NCI-H2081 treated with DMSO at 0.1 percent for 48 hours (cell line): ENCODE measurements at regions not wholly inside any gene's neighbourhood (a gene's known extent, or its start where the extent isn't known, plus 50 kb on each side); places are given as distances from the start of the nearest gene placed in this dataset.
"Not testable (repeated sequence)": the region's sequence is repeated elsewhere in the genome, so short reads cannot be mapped to it uniquely, and the experiment has no call there.

Source experiments
- DNase-seq: peaks from one replicate; lab custom pipeline; 2025; lab: John Stamatoyannopoulos, UW

- no peak for DNase-seq
Measured at GRCh38 chr12:24668563-24668962, 280.3 kb downstream of the BCAT1 start.

- no peak for DNase-seq
Measured at GRCh38 chr12:24664161-24664880, 284.6 kb downstream of the BCAT1 start.

- no peak for DNase-seq
Measured at GRCh38 chr12:24661657-24662096, 287.2 kb downstream of the BCAT1 start.

GRCh38 chr12:24659016-24659415 lies 289.9 kb downstream of the BCAT1 start:
- no peak for DNase-seq

- not testable (repeated sequence) for DNase-seq
Measured at GRCh38 chr12:24654344-24654743, 294.6 kb downstream of the BCAT1 start.

GRCh38 chr12:24649634-24650033 lies 299.3 kb downstream of the BCAT1 start:
- DNase-seq: no peak

- no peak for DNase-seq
Measured at GRCh38 chr12:24649209-24649608, 299.7 kb downstream of the BCAT1 start.

GRCh38 chr12:24645254-24645653 lies 303.6 kb downstream of the BCAT1 start:
- no peak for DNase-seq

GRCh38 chr12:24643120-24644119 lies 305.5 kb downstream of the BCAT1 start:
- no peak for DNase-seq

GRCh38 chr12:24639641-24640040 lies 309.3 kb downstream of the BCAT1 start:
- no peak for DNase-seq

- no peak for DNase-seq
Measured at GRCh38 chr12:24632466-24632865, 316.4 kb downstream of the BCAT1 start.

GRCh38 chr12:24631676-24632426 lies 317.1 kb downstream of the BCAT1 start:
- DNase-seq: no peak

GRCh38 chr12:24630856-24631255 lies 318.0 kb downstream of the BCAT1 start:
- no peak for DNase-seq

GRCh38 chr12:24630446-24630845 lies 318.5 kb downstream of the BCAT1 start:
- no peak for DNase-seq

- no peak for DNase-seq
Measured at GRCh38 chr12:24625103-24625502, 323.8 kb downstream of the BCAT1 start.

GRCh38 chr12:24619954-24620353 lies 328.9 kb downstream of the BCAT1 start:
- DNase-seq: not testable (repeated sequence)

- DNase-seq: no peak
Measured at GRCh38 chr12:24617471-24617870, 331.4 kb downstream of the BCAT1 start.

GRCh38 chr12:24615967-24616411 lies 332.9 kb downstream of the BCAT1 start:
- no peak for DNase-seq

GRCh38 chr12:24608637-24609285 lies 340.1 kb downstream of the BCAT1 start:
- DNase-seq: no peak

- no peak for DNase-seq
Measured at GRCh38 chr12:24608108-24608507, 340.8 kb downstream of the BCAT1 start.

GRCh38 chr12:24605916-24606315 lies 343.0 kb downstream of the BCAT1 start:
- DNase-seq: no peak

GRCh38 chr12:24605466-24605865 lies 343.4 kb downstream of the BCAT1 start:
- DNase-seq: no peak
